Neural progenitor cell (in vitro differentiated cells): ENCODE measurements at regions not wholly inside any gene's neighbourhood (a gene's known extent, or its start where the extent isn't known, plus 50 kb on each side); places are given as distances from the start of the nearest gene placed in this dataset.
A peak's percentile ranks its signal among the peaks of the same experiment; 100 is the strongest.

Source experiments
- DNase-seq: peaks from one replicate; pipeline ENCODE4 v3.0.0-alpha.2; 2016; ENCODE audit warnings: low spot score
- H2AFZ ChIP-seq: fragments of 200-600 bp; sonication (generic); replicated peaks from 2 replicates; pipeline ENCODE4 v1.6.1; 2016; ENCODE audit warnings: antibody characterized with exemption
- H3F3A ChIP-seq: fragments of 200-600 bp; sonication (generic); 2 replicates; pipeline ENCODE4 v1.6.1; 2016; ENCODE audit warnings: antibody characterized with exemption, low read depth
- H3K27ac ChIP-seq: fragments of 200-600 bp; sonication (generic); 2 replicates; pipeline ENCODE4 v1.5.1; 2016; ENCODE audit warnings: mild to moderate bottlenecking
- H3K27me3 ChIP-seq: fragments of 200-600 bp; sonication (generic); 2 replicates; pipeline ENCODE4 v1.6.1; 2016; ENCODE audit warnings: mild to moderate bottlenecking, moderate library complexity
- H3K36me3 ChIP-seq: fragments of 200-600 bp; sonication (generic); 2 replicates; pipeline ENCODE4 v1.5.1; 2016
- H3K4me1 ChIP-seq: fragments of 200-600 bp; sonication (generic); 2 replicates; pipeline ENCODE4 v1.6.1; 2016; ENCODE audit warnings: mixed run types
- H3K4me2 ChIP-seq: fragments of 200-600 bp; sonication (generic); 2 replicates; pipeline ENCODE4 v1.6.1; 2016
- H3K4me3 ChIP-seq: fragments of 200-600 bp; sonication (generic); 2 replicates; pipeline ENCODE4 v1.5.1; 2016
- H3K79me2 ChIP-seq: fragments of 200-600 bp; sonication (generic); 2 replicates; pipeline ENCODE4 v1.6.1; 2016; ENCODE audit warnings: low read depth
- H3K9ac ChIP-seq: fragments of 200-600 bp; sonication (generic); 2 replicates; pipeline ENCODE4 v1.6.1; 2016
- H3K9me3 ChIP-seq: fragments of 200-600 bp; sonication (generic); 2 replicates; pipeline ENCODE4 v1.5.1; 2016; ENCODE audit warnings: low read depth
- H4K20me1 ChIP-seq: fragments of 200-600 bp; sonication (generic); 2 replicates; pipeline ENCODE4 v1.6.1; 2016; ENCODE audit warnings: low read depth
- H3K27ac Mint-ChIP-seq: 3 replicates; pipeline ENCODE4 v1.8.0; 2021; ENCODE audit warnings: mixed read lengths
- H3K27me3 Mint-ChIP-seq: 2 replicates; pipeline ENCODE4 v1.8.0; 2022; ENCODE audit warnings: low read depth, mild to moderate bottlenecking, inconsistent platforms, moderate library complexity, mixed read lengths; ENCODE audit not compliant: insufficient read depth
- H3K36me3 Mint-ChIP-seq: 3 replicates; pipeline ENCODE4 v1.8.0; 2021; ENCODE audit warnings: mixed read lengths
- H3K4me1 Mint-ChIP-seq: 3 replicates; pipeline ENCODE4 v1.8.0; 2021; ENCODE audit warnings: mixed read lengths
- H3K4me3 Mint-ChIP-seq: 3 replicates; pipeline ENCODE4 v1.8.0; 2021; ENCODE audit warnings: mild to moderate bottlenecking, moderate library complexity, mixed read lengths
- H3K9me3 Mint-ChIP-seq: 3 replicates; pipeline ENCODE4 v1.8.0; 2020; ENCODE audit warnings: mixed read lengths
- EZH2 ChIP-seq: fragments of 200-600 bp; sonication (generic); IDR thresholded peaks from 2 replicates; pipeline ENCODE4 v1.6.1; 2017; ENCODE audit warnings: antibody characterized with exemption, mild to moderate bottlenecking, moderate library complexity
- EZH2phosphoT487 ChIP-seq: fragments of 200-600 bp; sonication (generic); IDR thresholded peaks from 2 replicates; pipeline ENCODE4 v1.6.1; 2017; ENCODE audit warnings: antibody characterized with exemption
- TF ChIP-seq, protein P1 (sequence below): fragments of 200-600 bp; sonication (generic); IDR thresholded peaks from 2 replicates; pipeline ENCODE4 v1.5.1; 2017; ENCODE audit warnings: antibody characterized with exemption, mild to moderate bottlenecking

DNA sequence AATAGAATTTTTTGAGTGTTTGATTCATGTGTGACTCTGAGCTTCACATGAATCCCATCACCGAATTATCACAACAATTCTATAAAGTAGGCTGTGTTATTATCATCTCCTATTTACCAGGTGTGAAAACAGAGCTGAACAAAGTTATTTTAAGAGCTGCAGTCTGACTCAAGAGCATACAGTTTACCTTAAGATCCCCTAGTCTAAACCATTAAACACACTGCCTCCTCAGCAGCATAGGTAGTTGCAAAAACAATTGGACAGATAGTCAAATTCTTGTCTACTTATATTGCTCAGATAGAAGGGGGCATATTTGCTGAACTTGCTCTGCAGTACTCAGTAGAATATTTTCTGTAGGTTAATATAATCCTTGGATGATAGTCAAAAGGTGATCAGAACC, 219.8 kb upstream of the ATP2B1 start:
- H4K20me1 ChIP-seq = no peaks in the 10 kb centered on the region
- Mint-ChIP-seq H3K4me3 (no peak overlapping the region), H3K4me1 (peaks cover 5% of the 10 kb centered on the region), H3K9me3 (no peaks in the 10 kb centered on the region), H3K27me3 (no peaks in the 10 kb centered on the region), H3K36me3 (no peaks in the 10 kb centered on the region), H3K27ac (no peak overlapping the region)
- no peaks in the 10 kb centered on the region for H3K27me3 ChIP-seq
- no peak overlapping the region for H3K9ac ChIP-seq
- no peak overlapping the region for H3K27ac ChIP-seq
- H3F3A ChIP-seq = peaks cover 4% of the 10 kb centered on the region
- H3K79me2 ChIP-seq = no peaks in the 10 kb centered on the region
- H2AFZ ChIP-seq = no peak overlapping the region
- TF ChIP-seq EZH2phosphoT487 (no peak), EZH2 (no peak)
- TF ChIP-seq, protein P1, sequence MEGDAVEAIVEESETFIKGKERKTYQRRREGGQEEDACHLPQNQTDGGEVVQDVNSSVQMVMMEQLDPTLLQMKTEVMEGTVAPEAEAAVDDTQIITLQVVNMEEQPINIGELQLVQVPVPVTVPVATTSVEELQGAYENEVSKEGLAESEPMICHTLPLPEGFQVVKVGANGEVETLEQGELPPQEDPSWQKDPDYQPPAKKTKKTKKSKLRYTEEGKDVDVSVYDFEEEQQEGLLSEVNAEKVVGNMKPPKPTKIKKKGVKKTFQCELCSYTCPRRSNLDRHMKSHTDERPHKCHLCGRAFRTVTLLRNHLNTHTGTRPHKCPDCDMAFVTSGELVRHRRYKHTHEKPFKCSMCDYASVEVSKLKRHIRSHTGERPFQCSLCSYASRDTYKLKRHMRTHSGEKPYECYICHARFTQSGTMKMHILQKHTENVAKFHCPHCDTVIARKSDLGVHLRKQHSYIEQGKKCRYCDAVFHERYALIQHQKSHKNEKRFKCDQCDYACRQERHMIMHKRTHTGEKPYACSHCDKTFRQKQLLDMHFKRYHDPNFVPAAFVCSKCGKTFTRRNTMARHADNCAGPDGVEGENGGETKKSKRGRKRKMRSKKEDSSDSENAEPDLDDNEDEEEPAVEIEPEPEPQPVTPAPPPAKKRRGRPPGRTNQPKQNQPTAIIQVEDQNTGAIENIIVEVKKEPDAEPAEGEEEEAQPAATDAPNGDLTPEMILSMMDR = no peak
- no peaks in the 10 kb centered on the region for H3K9me3 ChIP-seq
- H3K36me3 ChIP-seq = no peaks in the 10 kb centered on the region
- DNase-seq = no peak
- peaks cover 8% of the 10 kb centered on the region for H3K4me1 ChIP-seq
- no peak overlapping the region for H3K4me2 ChIP-seq
- H3K4me3 ChIP-seq = no peak overlapping the region

DNA sequence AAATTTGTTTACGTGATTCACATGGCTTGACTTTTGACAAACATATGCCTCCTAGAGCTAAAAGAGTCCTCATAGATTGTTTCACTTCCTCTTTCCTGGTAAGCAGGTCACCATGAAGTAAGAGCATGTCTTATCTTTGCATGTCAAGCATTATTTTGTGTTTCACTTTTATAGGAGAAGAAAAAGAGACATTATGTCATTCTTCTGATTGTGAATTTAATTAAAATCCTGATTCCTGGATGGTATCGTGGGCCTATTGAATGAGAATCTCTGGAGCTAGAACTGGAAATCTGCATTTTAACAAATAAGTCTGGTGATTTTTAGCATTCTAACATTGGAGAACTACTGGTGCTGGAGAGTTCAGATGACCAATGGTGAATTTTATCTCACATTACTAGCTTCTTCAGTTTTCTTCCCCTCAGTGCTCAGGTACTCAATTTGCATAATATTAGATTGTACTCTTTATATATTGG, 218.6 kb upstream of the ATP2B1 start:
- DNase-seq = no peak
- H3K36me3 ChIP-seq = no peaks in the 10 kb centered on the region
- no peak overlapping the region for H3K4me2 ChIP-seq
- H3K36me3 Mint-ChIP-seq = no peaks in the 10 kb centered on the region
- H3F3A ChIP-seq = peaks cover 4% of the 10 kb centered on the region
- no peaks in the 10 kb centered on the region for H4K20me1 ChIP-seq
- H3K27ac Mint-ChIP-seq = no peak overlapping the region
- peak overlapping the region; percentile 23 for H2AFZ ChIP-seq
- H3K4me1 Mint-ChIP-seq = no peaks in the 10 kb centered on the region
- H3K27ac ChIP-seq = no peak overlapping the region
- H3K27me3 Mint-ChIP-seq = no peaks in the 10 kb centered on the region
- no peaks in the 10 kb centered on the region for H3K4me1 ChIP-seq
- H3K4me3 ChIP-seq = no peak overlapping the region
- TF ChIP-seq EZH2 (no peak), EZH2phosphoT487 (no peak)
- TF ChIP-seq, protein P1 = no peak
- no peaks in the 10 kb centered on the region for H3K9me3 Mint-ChIP-seq
- H3K79me2 ChIP-seq = no peaks in the 10 kb centered on the region
- no peaks in the 10 kb centered on the region for H3K27me3 ChIP-seq
- no peak overlapping the region for H3K9ac ChIP-seq
- H3K4me3 Mint-ChIP-seq = no peak overlapping the region
- H3K9me3 ChIP-seq = no peaks in the 10 kb centered on the region

DNA sequence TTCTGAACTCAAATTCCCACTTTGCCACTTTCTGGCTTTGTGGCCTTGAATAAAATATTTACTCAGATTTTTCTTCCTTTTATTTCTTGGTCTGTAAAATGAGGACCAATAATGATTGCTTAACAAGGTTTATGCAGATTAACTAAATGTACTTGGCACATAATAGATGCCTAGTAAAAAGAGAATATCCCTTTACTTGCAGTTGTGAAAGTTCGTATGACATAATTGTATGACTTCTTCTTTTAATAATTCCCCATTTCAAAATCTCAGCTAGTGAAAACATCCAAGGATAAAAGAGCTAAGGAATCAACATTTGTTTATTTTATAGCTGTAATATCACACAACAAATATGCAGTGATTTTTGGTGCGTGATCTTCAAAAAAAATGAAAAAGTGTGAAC, 215.6 kb upstream of the ATP2B1 start:
- Histone ChIP-seq H3K79me2 (no peaks in the 10 kb centered on the region), H3K4me1 (peaks cover 11% of the 10 kb centered on the region), H3K9me3 (no peaks in the 10 kb centered on the region), H3F3A (peaks cover 4% of the 10 kb centered on the region), H4K20me1 (no peaks in the 10 kb centered on the region), H3K36me3 (no peaks in the 10 kb centered on the region), H2AFZ (no peak overlapping the region), H3K27me3 (no peaks in the 10 kb centered on the region), H3K4me2 (no peak overlapping the region), H3K27ac (no peak overlapping the region), H3K4me3 (no peak overlapping the region), H3K9ac (no peak overlapping the region)
- Mint-ChIP-seq H3K36me3 (no peaks in the 10 kb centered on the region), H3K9me3 (no peaks in the 10 kb centered on the region), H3K4me3 (no peak overlapping the region), H3K4me1 (peaks cover 4% of the 10 kb centered on the region), H3K27me3 (no peaks in the 10 kb centered on the region), H3K27ac (no peak overlapping the region)
- DNase-seq = no peak
- TF ChIP-seq EZH2 (no peak), EZH2phosphoT487 (no peak)
- TF ChIP-seq, protein P1 = no peak
